ENCODE measurements at regions not wholly inside any gene's neighbourhood (a gene's known extent, or its start where the extent isn't known, plus 50 kb on each side); places are given as distances from the start of the nearest gene placed in this dataset.

GRCh38 chr4:67087897-67088296, 457.4 kb downstream of the CENPC start:
- peak; percentile 79 to 82 for TF ChIP-seq CTCF (conservative IDR thresholded peaks at IDR 0.05 in 1 of 2, IDR thresholded peaks at IDR 0.05 in 1 of 2; ENCODE audit: extremely low read depth in 1 of 2, insufficient read depth in 1 of 2, low read depth in 1 of 2, low read length in 2 of 2)
- no peak for TF ChIP-seq EZH2 (IDR thresholded peaks at IDR 0.05; ENCODE audit: borderline replicate concordance, low read length)
